T47D (cell line): ENCODE measurements at regions not wholly inside any gene's neighbourhood (a gene's known extent, or its start where the extent isn't known, plus 50 kb on each side); places are given as distances from the start of the nearest gene placed in this dataset.
"Not testable (repeated sequence)": the region's sequence is repeated elsewhere in the genome, so short reads cannot be mapped to it uniquely, and the experiment has no call there.

Source experiments
- DNase-seq, 2 experiments: peaks; one replicate each; pipeline versions ENCODE4 v3.0.0 to v3.0.0-alpha.2; 2011 to 2012; ENCODE audit warnings: low read depth in 1 of 2, low spot score in 1 of 2
- JUND ChIP-seq: IDR thresholded peaks from 2 replicates; pipeline ENCODE4 v1.6.1; 2012; ENCODE audit warnings: low read depth
- in situ Hi-C: cut with HindIII; loops from 2 replicates; pipeline ENCODE4 v1.10.0; 2016; ENCODE audit warnings: low sequenced_read_pairs, low pct_unique_long_range_greater_than_20kb

DNA sequence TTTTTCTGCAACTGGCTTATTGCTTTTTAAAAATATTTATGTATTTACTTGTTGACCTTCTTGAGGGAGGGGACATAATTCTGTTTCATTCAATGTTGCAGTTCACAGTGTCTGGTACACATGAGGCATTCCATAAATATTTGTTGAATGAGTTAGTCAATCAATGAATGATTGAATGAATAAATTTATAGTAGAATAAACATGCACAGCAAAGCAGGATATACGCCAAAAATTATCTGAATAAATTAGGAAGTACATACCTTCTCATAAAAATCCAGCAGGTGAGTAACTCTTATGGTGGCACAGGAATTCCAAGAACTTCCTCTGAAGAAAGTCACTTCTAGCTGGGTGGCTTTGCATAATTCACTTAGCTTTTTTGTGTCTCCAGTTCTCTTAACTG lies 469.4 kb upstream of the ATP11B start:
- TF ChIP-seq JUND = no peak
- in situ Hi-C loops = no loop called here
- DNase-seq = peak; percentile 16 to 22

DNA sequence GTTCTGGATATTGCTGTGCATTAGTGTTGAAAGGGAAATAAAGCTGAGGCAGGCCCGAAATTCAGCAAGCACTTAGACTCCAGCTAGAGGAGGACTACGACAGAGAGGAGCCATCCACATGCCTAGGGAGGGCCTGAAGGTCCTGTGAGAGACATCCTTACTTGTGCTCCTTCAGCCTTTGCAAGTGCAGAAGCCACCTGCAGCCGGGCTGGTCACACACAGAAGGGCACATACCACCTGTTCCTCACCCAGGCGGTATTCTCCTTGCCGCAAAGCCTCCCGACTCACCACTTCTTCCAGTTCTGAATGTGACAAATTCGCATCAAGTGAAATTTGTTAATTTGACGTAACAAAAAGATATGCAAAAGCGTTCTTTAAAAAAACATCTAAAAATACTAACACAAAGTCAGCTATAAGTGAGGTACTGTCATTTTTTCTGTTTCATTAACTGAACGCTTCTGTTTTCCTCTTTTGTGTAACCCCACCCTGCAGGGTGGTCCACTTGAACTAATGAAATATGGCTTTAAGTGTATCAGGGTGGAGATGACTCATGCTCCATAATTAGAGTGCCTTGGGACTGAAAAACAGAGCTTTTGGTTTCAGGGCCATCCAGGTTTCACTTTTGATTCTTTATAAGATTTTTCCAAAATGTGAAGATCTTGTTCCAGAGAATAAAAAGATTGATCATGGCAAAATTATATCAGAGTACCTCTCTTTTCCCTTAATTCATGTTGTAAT lies 467.9 kb upstream of the ATP11B start:
- no peak for TF ChIP-seq JUND
- in situ Hi-C loops = no loop called here
- no peak for DNase-seq

- in situ Hi-C loops = no loop called here
- no peak for DNase-seq
- no peak for TF ChIP-seq JUND
Observed at GRCh38 chr3:182327196-182327681, 466.1 kb upstream of the ATP11B start.

DNA sequence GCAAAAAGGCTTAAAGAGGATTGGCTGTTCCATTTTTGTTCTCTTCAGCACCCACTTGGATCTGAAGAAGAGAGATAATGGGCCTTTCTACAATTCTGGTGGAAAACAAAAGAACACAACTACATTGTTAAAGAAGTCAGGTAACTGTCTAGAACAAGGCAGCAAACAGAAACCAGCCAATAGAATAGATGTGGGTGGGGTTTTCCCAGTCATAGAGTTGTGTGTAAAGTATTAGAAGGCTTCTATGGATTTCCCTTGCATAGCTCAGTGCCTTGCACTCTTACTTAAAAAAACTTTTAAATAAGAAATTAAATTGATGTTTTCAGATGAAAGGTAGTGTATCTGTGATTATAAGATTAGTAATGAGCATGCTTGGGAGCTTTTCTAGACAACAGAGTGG lies 462.7 kb upstream of the ATP11B start:
- TF ChIP-seq JUND = no peak
- DNase-seq = no peak
- in situ Hi-C loops = no loop called here

GRCh38 chr3:182331341-182331740 lies 462.0 kb upstream of the ATP11B start:
- no peak for DNase-seq
- no peak for TF ChIP-seq JUND
- in situ Hi-C loops = no loop called here

GRCh38 chr3:182342252-182342651 lies 451.1 kb upstream of the ATP11B start:
- in situ Hi-C loops = no loop called here
- no peak for DNase-seq
- TF ChIP-seq JUND = no peak

- DNase-seq, in situ Hi-C loops: not testable (repeated sequence)
Observed at GRCh38 chr3:182344026-182344425, 449.3 kb upstream of the ATP11B start.

DNA sequence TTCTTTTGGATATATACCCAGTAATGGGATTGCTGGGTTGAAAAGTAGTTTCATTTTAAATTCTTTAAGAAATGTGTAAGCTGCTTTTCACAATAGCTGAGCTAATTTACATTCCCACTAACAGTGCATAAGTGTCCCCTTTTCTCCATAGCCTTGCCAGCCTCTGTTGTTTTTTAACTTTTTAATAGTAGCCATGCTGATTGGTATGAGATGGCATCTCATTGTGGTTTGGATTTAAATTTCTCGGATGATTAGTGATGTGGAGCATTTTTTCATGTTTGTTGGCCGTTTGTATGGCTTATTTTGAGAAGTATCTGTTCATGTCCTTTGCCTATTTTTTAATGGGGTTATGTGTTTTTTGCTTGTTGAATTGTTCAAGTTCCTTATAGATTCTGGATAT lies 444.3 kb upstream of the ATP11B start:
- TF ChIP-seq JUND = no peak
- DNase-seq = no peak
- in situ Hi-C loops = no loop called here

DNA sequence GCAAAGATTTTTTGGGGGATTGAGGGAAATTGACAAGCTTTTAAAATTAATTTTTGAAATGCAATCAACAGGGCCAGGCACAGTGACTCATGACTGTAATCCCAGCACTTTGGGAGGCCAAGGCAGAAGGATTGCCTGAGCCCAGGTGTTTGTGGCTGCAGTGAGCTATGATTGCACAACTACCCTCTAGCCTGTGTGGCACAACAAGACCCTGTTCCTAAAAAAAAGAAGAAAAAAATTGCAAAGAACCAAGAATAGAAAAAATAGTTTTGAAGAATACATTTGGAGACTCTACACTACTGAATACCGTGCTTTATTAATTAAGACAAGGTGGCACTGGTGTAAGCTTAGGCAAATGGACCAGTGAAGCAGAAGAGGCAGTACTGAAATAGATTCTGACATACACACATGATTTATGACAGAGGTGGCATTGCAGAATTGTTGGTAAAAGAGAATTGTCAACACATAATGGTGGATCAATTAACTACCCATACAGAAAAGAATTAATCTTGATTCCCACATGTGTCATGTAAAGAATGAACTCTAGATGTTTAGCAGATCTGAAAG lies 443.3 kb upstream of the ATP11B start:
- no peak for TF ChIP-seq JUND
- in situ Hi-C loops = no loop called here
- DNase-seq = no peak

DNA sequence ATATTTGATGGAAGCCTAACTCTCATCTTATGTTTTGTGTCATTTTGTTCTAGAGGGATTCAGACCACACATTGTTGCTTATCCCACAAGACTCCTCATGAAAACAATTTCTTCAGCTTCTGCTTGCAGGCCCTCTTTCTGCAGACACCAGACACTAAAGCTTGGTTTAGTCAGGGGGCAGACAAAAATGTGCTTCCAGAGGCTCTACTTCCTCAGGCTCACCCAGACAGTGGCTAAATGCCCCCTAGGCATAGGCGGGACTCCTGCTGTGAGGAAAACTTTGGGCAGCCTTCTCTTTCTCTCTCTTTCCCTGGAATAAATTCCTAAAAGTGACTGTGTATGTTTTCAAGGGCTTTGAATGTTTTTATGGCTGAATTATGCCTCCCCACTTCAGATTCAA lies 435.4 kb upstream of the ATP11B start:
- peak in 1 of 2 experiments; percentile 21 for DNase-seq
- in situ Hi-C loops = no loop called here
- TF ChIP-seq JUND = no peak

DNA sequence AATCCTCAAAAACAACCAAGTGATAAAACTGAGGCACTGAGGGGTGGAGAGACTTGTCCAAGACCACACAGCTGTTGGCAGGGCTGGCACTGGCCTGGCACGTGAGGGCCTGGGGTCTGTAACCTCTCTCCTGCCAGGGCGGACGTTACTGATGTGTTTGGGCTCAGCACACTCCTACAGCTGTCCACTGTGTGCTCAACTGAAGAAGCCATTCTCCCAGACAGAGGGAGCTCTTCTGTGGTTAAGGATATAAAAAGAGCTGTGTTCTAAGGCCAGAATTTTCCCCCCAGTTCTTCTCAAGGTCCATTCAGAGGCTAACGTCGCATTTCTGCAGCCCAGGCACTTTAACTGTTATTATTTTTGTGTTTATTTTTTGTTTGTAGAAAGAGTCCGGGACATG lies 429.0 kb upstream of the ATP11B start:
- TF ChIP-seq JUND = no peak
- in situ Hi-C loops = no loop called here
- peak in 1 of 2 experiments; percentile 42 for DNase-seq

- no peak for DNase-seq
- no peak for TF ChIP-seq JUND
- in situ Hi-C loops = no loop called here
Observed at GRCh38 chr3:182364723-182365650, 428.3 kb upstream of the ATP11B start.

GRCh38 chr3:182366746-182367145 lies 426.6 kb upstream of the ATP11B start:
- no peak for DNase-seq
- in situ Hi-C loops = no loop called here
- no peak for TF ChIP-seq JUND
